ENCODE measurements at regions not wholly inside any gene's neighbourhood (a gene's known extent, or its start where the extent isn't known, plus 50 kb on each side); places are given as distances from the start of the nearest gene placed in this dataset.

- TF ChIP-seq CTCF (IDR thresholded peaks at IDR 0.05) (no peak), NFYB (CRISPR knock-in tag; conservative IDR thresholded peaks at IDR 0.05; ENCODE audit: low read depth) (no peak), ZNF532 (CRISPR knock-in tag; IDR thresholded peaks at IDR 0.05; ENCODE audit: borderline replicate concordance) (no peak), SP1 (CRISPR knock-in tag; conservative IDR thresholded peaks at IDR 0.05) (no peak), USF2 (CRISPR knock-in tag; IDR thresholded peaks at IDR 0.05) (no peak), ZNF121 (CRISPR knock-in tag; IDR thresholded peaks at IDR 0.05) (no peak)
Observed at GRCh38 chr11:91435694-91436395, 788.8 kb upstream of the FAT3 start.
